Endothelial cell of umbilical vein (primary cell): ENCODE measurements at regions not wholly inside any gene's neighbourhood (a gene's known extent, or its start where the extent isn't known, plus 50 kb on each side); places are given as distances from the start of the nearest gene placed in this dataset.

Experiments
- BruUV-seq: library from RNA; stranded (reverse); fragments of 400-500 nt; replicated peaks from 2 replicates; lab custom pipeline; 2021; lab: Mats Ljungman, UMichigan
- CTCF ChIA-PET: fragments of 300-600, 350-600 bp; sonication (Branson Sonifier 250); formaldehyde crosslinking; loops from one replicate; lab custom pipeline; 2021; ENCODE audit warnings: antibody characterized with exemption, inconsistent platforms; lab: Charles Lee
- POLR2A ChIA-PET: fragments of 300-600, 350-600 bp; sonication (Branson Sonifier 250); formaldehyde crosslinking; loops from one replicate; lab custom pipeline; 2021; ENCODE audit warnings: antibody characterized with exemption, inconsistent platforms; lab: Charles Lee
- DNase-seq: peaks from one replicate; pipeline ENCODE4 v3.0.0-alpha.2; 2011; ENCODE audit warnings: low read depth, low spot score
- FAIRE-seq: peaks from 2 replicates; lab custom pipeline; 2011; peaks lifted over from hg19 to GRCh38; lab: Jason Lieb, UNC
- H2AFZ ChIP-seq: 2 replicates; pipeline ENCODE4 v1.6.0; 2012; ENCODE audit warnings: low read depth, low read length, control low read depth, inconsistent platforms
- H3K27ac ChIP-seq: 2 replicates; pipeline ENCODE4 v1.5.1; 2011; ENCODE audit warnings: low read depth, mild to moderate bottlenecking, control low read depth, low read length, moderate library complexity; ENCODE audit not compliant: insufficient read depth
- H3K27me3 ChIP-seq, 2 experiments: 2 replicates each; pipeline versions ENCODE4 v1.6.0 to v1.6.1; 2011; ENCODE audit warnings: low read length in 2 of 2, mixed read lengths in 1 of 2; ENCODE audit not compliant: control insufficient read depth in 2 of 2, insufficient read depth in 2 of 2
- H3K36me3 ChIP-seq, 2 experiments: 2 replicates in 1 of 2; 3 replicates in 1 of 2; pipeline ENCODE4 v1.5.1; 2011; ENCODE audit warnings: low read length in 2 of 2, mild to moderate bottlenecking in 1 of 2, moderate library complexity in 1 of 2; ENCODE audit not compliant: control insufficient read depth in 2 of 2, insufficient read depth in 2 of 2; ENCODE audit errors: extremely low read depth in 1 of 2
- H3K4me1 ChIP-seq: 3 replicates; pipeline ENCODE4 v1.5.1; 2011; ENCODE audit warnings: mild to moderate bottlenecking, low read length; ENCODE audit not compliant: control insufficient read depth, insufficient read depth; ENCODE audit errors: extremely low read depth
- H3K4me2 ChIP-seq: 2 replicates; pipeline ENCODE4 v1.6.1; 2011; ENCODE audit warnings: low read length, control low read depth, mixed read lengths; ENCODE audit not compliant: insufficient read depth
- H3K4me3 ChIP-seq, 3 experiments: fragments of 200-600 bp in 1 of 3; sonication (generic), shearing (Covaris generic) in 1 of 3; replicated peaks in 1 of 3; 2 replicates each; pipeline ENCODE4 v1.5.1; 2011 to 2016; ENCODE audit warnings: control low read depth in 3 of 3, low read length in 3 of 3, mild to moderate bottlenecking in 2 of 3, inconsistent platforms in 1 of 3, low read depth in 1 of 3, moderate library complexity in 1 of 3; ENCODE audit not compliant: insufficient read depth in 1 of 3
- H3K79me2 ChIP-seq: 2 replicates; pipeline ENCODE4 v1.6.0; 2012; ENCODE audit warnings: low read length, inconsistent platforms; ENCODE audit not compliant: control insufficient read depth, insufficient read depth
- H3K9ac ChIP-seq: replicated peaks from 2 replicates; pipeline ENCODE3; 2011; ENCODE audit warnings: low read length, control low read depth; ENCODE audit not compliant: insufficient read depth; ENCODE audit errors: extremely low read depth
- H3K9me1 ChIP-seq: replicated peaks from 3 replicates; pipeline ENCODE4 v1.6.0; 2011; ENCODE audit warnings: mild to moderate bottlenecking, low read length; ENCODE audit not compliant: control insufficient read depth, insufficient read depth; ENCODE audit errors: extremely low read depth
- H3K9me3 ChIP-seq: replicated peaks from 2 replicates; pipeline ENCODE4 v1.5.1; 2012; ENCODE audit warnings: low read length, inconsistent platforms; ENCODE audit not compliant: control insufficient read depth, insufficient read depth
- H4K20me1 ChIP-seq: replicated peaks from 2 replicates; pipeline ENCODE3; 2011; ENCODE audit warnings: mild to moderate bottlenecking, low read length; ENCODE audit not compliant: control insufficient read depth, insufficient read depth; ENCODE audit errors: extremely low read depth
- EZH2 ChIP-seq: IDR thresholded peaks from 2 replicates; pipeline ENCODE4 v1.6.1; 2012; ENCODE audit warnings: borderline replicate concordance, low read depth, mild to moderate bottlenecking, moderate library complexity, low read length, inconsistent platforms; ENCODE audit not compliant: severe bottlenecking
- FOS ChIP-seq: IDR thresholded peaks from 2 replicates; pipeline ENCODE4 v1.6.1; 2011; ENCODE audit warnings: mild to moderate bottlenecking, low read length, moderate library complexity, borderline replicate concordance; ENCODE audit not compliant: insufficient read depth
- GATA2 ChIP-seq: IDR thresholded peaks from 2 replicates; pipeline ENCODE4 v1.7.0; 2011; ENCODE audit warnings: low read depth, mild to moderate bottlenecking, moderate library complexity, mixed read lengths, low read length; ENCODE audit not compliant: insufficient read length, insufficient read depth
- JUN ChIP-seq: IDR thresholded peaks from 2 replicates; pipeline ENCODE4 v1.6.1; 2011; ENCODE audit warnings: borderline replicate concordance, low read depth; ENCODE audit not compliant: insufficient read length, insufficient read depth
- MYC ChIP-seq: IDR thresholded peaks from one replicate; pipeline ENCODE4 v1.6.1; 2011; ENCODE audit warnings: mild to moderate bottlenecking, low read depth, low read length
- POLR2A ChIP-seq: IDR thresholded peaks from 2 replicates; pipeline ENCODE4 v1.6.1; 2012; ENCODE audit warnings: low read depth, mild to moderate bottlenecking, control low read depth, low read length
- POLR2AphosphoS5 ChIP-seq: IDR thresholded peaks from 2 replicates; pipeline ENCODE4 v1.6.1; 2012; ENCODE audit warnings: low read depth, mild to moderate bottlenecking, control low read depth, low read length, moderate library complexity; ENCODE audit not compliant: insufficient read depth
- dilution Hi-C: fragments of 300-500 bp; cut with MboI; formaldehyde crosslinking; loops from one replicate; pipeline ENCODE4 v1.15.0; 2019; ENCODE audit warnings: low sequenced_read_pairs; ENCODE audit not compliant: extremely low pct_ligation_motif_present
- intact Hi-C: fragments of 100-400 bp; cut with micrococcal nuclease; formaldehyde crosslinking; loops from one replicate; pipeline ENCODE4 v1.10.0; 2022
- TF ChIP-seq, protein P1 (sequence below), 2 donors: IDR thresholded peaks; 1 replicate in 1 of 2; 2 replicates in 1 of 2; pipeline ENCODE4 v1.5.1; 2011; ENCODE audit warnings: low read length in 2 of 2, mild to moderate bottlenecking in 2 of 2, moderate library complexity in 2 of 2, control low read depth in 1 of 2, inconsistent platforms in 1 of 2, low read depth in 1 of 2; ENCODE audit not compliant: insufficient read depth in 1 of 2; ENCODE audit errors: extremely low read depth in 1 of 2
- TF ChIP-seq, protein P2 (sequence below): IDR thresholded peaks from 2 replicates; pipeline ENCODE4 v1.6.1; 2011; ENCODE audit not compliant: insufficient read depth, insufficient read length

DNA sequence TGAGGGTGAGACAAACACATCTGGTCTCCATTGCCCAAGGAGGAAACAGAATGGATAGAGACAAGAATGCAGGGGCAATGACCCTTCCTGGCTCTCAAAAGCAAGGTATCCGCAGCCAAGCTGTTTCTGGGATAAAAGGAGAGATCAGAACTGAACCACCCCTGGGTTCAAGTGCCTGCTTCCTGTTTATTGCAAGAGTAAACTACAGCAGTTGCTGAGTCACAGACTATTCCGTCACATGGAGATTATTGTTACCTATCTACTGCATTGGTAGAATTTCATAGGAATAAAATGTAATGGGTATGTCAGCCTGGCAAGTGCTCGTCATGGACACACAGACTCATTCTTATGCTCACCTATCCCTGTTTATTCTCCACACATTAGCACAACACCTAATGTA is 821.6 kb downstream of the GRID1 start:
- no peaks in the 10 kb centered on the region for H3K9me3 ChIP-seq
- no peaks in the 10 kb centered on the region for H3K27me3 ChIP-seq
- no peak overlapping the region for H3K9ac ChIP-seq
- no peak overlapping the region for H3K4me2 ChIP-seq
- DNase-seq (no peak), FAIRE-seq (no peak)
- H3K27ac ChIP-seq = no peak overlapping the region
- H3K36me3 ChIP-seq = no peaks in the 10 kb centered on the region
- dilution Hi-C loops = no loop called here
- CTCF ChIA-PET = no interaction called here
- H4K20me1 ChIP-seq = no peaks in the 10 kb centered on the region
- H3K4me1 ChIP-seq = no peaks in the 10 kb centered on the region
- BruUV-seq = no TSS peak
- H3K9me1 ChIP-seq = no peaks in the 10 kb centered on the region
- H2AFZ ChIP-seq = no peak overlapping the region
- no peak overlapping the region for H3K4me3 ChIP-seq
- POLR2A ChIA-PET = no interaction called here
- TF ChIP-seq JUN (peak; percentile 20), MYC (no peak)
- TF ChIP-seq, protein P1, sequence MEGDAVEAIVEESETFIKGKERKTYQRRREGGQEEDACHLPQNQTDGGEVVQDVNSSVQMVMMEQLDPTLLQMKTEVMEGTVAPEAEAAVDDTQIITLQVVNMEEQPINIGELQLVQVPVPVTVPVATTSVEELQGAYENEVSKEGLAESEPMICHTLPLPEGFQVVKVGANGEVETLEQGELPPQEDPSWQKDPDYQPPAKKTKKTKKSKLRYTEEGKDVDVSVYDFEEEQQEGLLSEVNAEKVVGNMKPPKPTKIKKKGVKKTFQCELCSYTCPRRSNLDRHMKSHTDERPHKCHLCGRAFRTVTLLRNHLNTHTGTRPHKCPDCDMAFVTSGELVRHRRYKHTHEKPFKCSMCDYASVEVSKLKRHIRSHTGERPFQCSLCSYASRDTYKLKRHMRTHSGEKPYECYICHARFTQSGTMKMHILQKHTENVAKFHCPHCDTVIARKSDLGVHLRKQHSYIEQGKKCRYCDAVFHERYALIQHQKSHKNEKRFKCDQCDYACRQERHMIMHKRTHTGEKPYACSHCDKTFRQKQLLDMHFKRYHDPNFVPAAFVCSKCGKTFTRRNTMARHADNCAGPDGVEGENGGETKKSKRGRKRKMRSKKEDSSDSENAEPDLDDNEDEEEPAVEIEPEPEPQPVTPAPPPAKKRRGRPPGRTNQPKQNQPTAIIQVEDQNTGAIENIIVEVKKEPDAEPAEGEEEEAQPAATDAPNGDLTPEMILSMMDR (IDR thresholded peaks at IDR 0.05; ENCODE audit: extremely low read depth in 1 of 2, insufficient read depth in 1 of 2, low read depth in 1 of 2, low read length in 2 of 2) = no peak
- no peaks in the 10 kb centered on the region for H3K79me2 ChIP-seq
- intact Hi-C loops = loop anchor here (5.0 kb wide), 2 partner anchors 97 to 1042 kb away; no protein-coding TSS in a partner anchor

DNA sequence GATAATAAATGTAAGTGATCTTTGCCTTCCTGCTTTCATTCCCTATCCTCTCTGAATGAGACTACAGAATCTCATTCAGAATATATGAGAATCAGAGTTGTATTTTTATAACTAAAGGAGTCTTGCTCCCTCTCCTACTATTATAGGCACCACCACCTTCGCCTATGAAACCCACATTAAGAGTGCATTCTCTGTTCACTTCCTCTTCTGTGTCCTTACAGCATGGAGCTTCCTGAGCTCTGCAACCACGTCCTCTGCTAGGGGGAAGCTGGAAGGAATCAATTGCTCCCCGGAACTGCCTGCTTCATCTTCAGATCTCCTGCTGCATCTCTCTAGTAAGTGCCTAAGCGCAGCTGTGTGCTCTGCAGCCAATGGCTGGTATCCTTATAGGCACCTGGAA is 820.7 kb downstream of the GRID1 start:
- H3K4me1 ChIP-seq = no peaks in the 10 kb centered on the region
- no peak overlapping the region for H3K27ac ChIP-seq
- no peak overlapping the region for H3K4me3 ChIP-seq
- intact Hi-C loops (loop anchor here (5.0 kb wide), 2 partner anchors 96 to 1041 kb away; no protein-coding TSS in a partner anchor), dilution Hi-C loops (no loop called here)
- no peaks in the 10 kb centered on the region for H4K20me1 ChIP-seq
- no peak for FAIRE-seq
- no peak overlapping the region for H2AFZ ChIP-seq
- H3K36me3 ChIP-seq = no peaks in the 10 kb centered on the region
- no peaks in the 10 kb centered on the region for H3K9me3 ChIP-seq
- TF ChIP-seq POLR2AphosphoS5 (no peak), POLR2A (no peak), GATA2 (no peak), EZH2 (no peak), FOS (no peak), JUN (no peak), MYC (no peak)
- TF ChIP-seq, protein P1 (IDR thresholded peaks at IDR 0.05; ENCODE audit: extremely low read depth in 1 of 2, insufficient read depth in 1 of 2, low read depth in 1 of 2, low read length in 2 of 2) = no peak
- TF ChIP-seq, protein P2, sequence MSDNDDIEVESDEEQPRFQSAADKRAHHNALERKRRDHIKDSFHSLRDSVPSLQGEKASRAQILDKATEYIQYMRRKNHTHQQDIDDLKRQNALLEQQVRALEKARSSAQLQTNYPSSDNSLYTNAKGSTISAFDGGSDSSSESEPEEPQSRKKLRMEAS = no peak
- no peaks in the 10 kb centered on the region for H3K79me2 ChIP-seq
- BruUV-seq = no TSS peak
- no peak overlapping the region for H3K4me2 ChIP-seq
- no peaks in the 10 kb centered on the region for H3K9me1 ChIP-seq
- CTCF ChIA-PET = no interaction called here
- no peak for DNase-seq
- no peaks in the 10 kb centered on the region for H3K27me3 ChIP-seq
- H3K9ac ChIP-seq = no peak overlapping the region
- POLR2A ChIA-PET = no interaction called here
